Trophoblast cell (in vitro differentiated cells and primary cell): ENCODE measurements at regions not wholly inside any gene's neighbourhood (a gene's known extent, or its start where the extent isn't known, plus 50 kb on each side); places are given as distances from the start of the nearest gene placed in this dataset.
A peak's percentile ranks its signal among the peaks of the same experiment; 100 is the strongest.

Source experiments
- DNase-seq, 2 donors: peaks; one replicate each; pipeline ENCODE4 v3.0.0-alpha.2; 2016
- H2AFZ ChIP-seq: 2 replicates; pipeline ENCODE4 v1.6.1; 2013; ENCODE audit warnings: low read length, moderate library complexity, mild to moderate bottlenecking; ENCODE audit not compliant: insufficient read depth, poor library complexity
- H2AK5ac ChIP-seq: 2 replicates; pipeline ENCODE4 v1.6.1; 2013; ENCODE audit warnings: mild to moderate bottlenecking, low read length
- H2BK120ac ChIP-seq: 2 replicates; pipeline ENCODE4 v1.6.1; 2013; ENCODE audit warnings: low read length, mild to moderate bottlenecking, moderate library complexity; ENCODE audit not compliant: insufficient read depth, poor library complexity
- H2BK12ac ChIP-seq: 2 replicates; pipeline ENCODE4 v1.6.1; 2013; ENCODE audit warnings: mild to moderate bottlenecking, low read length, moderate library complexity
- H2BK5ac ChIP-seq: 2 replicates; pipeline ENCODE4 v1.6.1; 2013; ENCODE audit warnings: low read length, low read depth, moderate library complexity, mild to moderate bottlenecking; ENCODE audit not compliant: poor library complexity
- H3K14ac ChIP-seq: 2 replicates; pipeline ENCODE4 v1.6.1; 2013; ENCODE audit warnings: mild to moderate bottlenecking, low read length
- H3K18ac ChIP-seq: 2 replicates; pipeline ENCODE4 v1.6.1; 2013; ENCODE audit warnings: mild to moderate bottlenecking, low read length
- H3K23ac ChIP-seq: 2 replicates; pipeline ENCODE4 v1.6.1; 2013; ENCODE audit warnings: low read length
- H3K27ac ChIP-seq: 2 replicates; pipeline ENCODE4 v1.5.1; 2013; ENCODE audit warnings: low read depth, mild to moderate bottlenecking, inconsistent platforms, low read length, moderate library complexity
- H3K27me3 ChIP-seq: 2 replicates; pipeline ENCODE4 v1.6.1; 2013; ENCODE audit warnings: inconsistent platforms, mild to moderate bottlenecking, low read length, moderate library complexity; ENCODE audit not compliant: insufficient read depth
- H3K36me3 ChIP-seq, 2 experiments: 1 replicate in 1 of 2; 2 replicates in 1 of 2; pipeline ENCODE4 v1.6.1; 2013; ENCODE audit warnings: low read length in 2 of 2, mild to moderate bottlenecking in 2 of 2, moderate library complexity in 1 of 2; ENCODE audit not compliant: insufficient read depth in 2 of 2, control insufficient read depth in 1 of 2
- H3K4ac ChIP-seq: 2 replicates; pipeline ENCODE4 v1.6.1; 2013; ENCODE audit warnings: low read depth, mild to moderate bottlenecking, low read length, moderate library complexity
- H3K4me1 ChIP-seq, 2 experiments: 1 replicate in 1 of 2; 2 replicates in 1 of 2; pipeline ENCODE4 v1.6.1; 2013; ENCODE audit warnings: low read length in 2 of 2, mild to moderate bottlenecking in 2 of 2, moderate library complexity in 1 of 2; ENCODE audit not compliant: insufficient read depth in 2 of 2, control insufficient read depth in 1 of 2
- H3K4me2 ChIP-seq: 2 replicates; pipeline ENCODE4 v1.6.1; 2013; ENCODE audit warnings: inconsistent platforms, mild to moderate bottlenecking, low read length, moderate library complexity
- H3K4me3 ChIP-seq: 2 replicates; pipeline ENCODE4 v1.5.1; 2013; ENCODE audit warnings: mild to moderate bottlenecking, low read depth, low read length, inconsistent platforms
- H3K79me1 ChIP-seq: one replicate; pipeline ENCODE4 v1.6.1; 2013; ENCODE audit warnings: low read length
- H3K79me2 ChIP-seq: 2 replicates; pipeline ENCODE4 v1.6.1; 2013; ENCODE audit warnings: low read length, mild to moderate bottlenecking; ENCODE audit not compliant: control insufficient read depth, insufficient read depth, poor library complexity
- H3K9ac ChIP-seq: 2 replicates; pipeline ENCODE4 v1.6.1; 2013; ENCODE audit warnings: mild to moderate bottlenecking, low read length
- H3K9me3 ChIP-seq: 2 replicates; pipeline ENCODE4 v1.6.1; 2013; ENCODE audit warnings: low read depth, mild to moderate bottlenecking, control low read depth, inconsistent platforms, low read length; ENCODE audit not compliant: insufficient read depth
- H4K12ac ChIP-seq: 2 replicates; pipeline ENCODE4 v1.6.1; 2013; ENCODE audit warnings: low read depth, mild to moderate bottlenecking, low read length, moderate library complexity
- H4K8ac ChIP-seq: 2 replicates; pipeline ENCODE4 v1.6.1; 2013; ENCODE audit warnings: low read depth, mild to moderate bottlenecking, low read length, moderate library complexity
- H4K91ac ChIP-seq: one replicate; pipeline ENCODE4 v1.6.1; 2013; ENCODE audit warnings: low read depth, mild to moderate bottlenecking, low read length, moderate library complexity
- WGBS: extraction: QIAGEN DNeasy Blood & Tissue Kit; methylation state at CpG from one replicate; pipeline ENCODE4 v1.1.7; 2013; ENCODE audit warnings: missing lambda C conversion rate; ENCODE audit not compliant: insufficient read length, insufficient coverage; ENCODE audit errors: extremely low coverage; 5-methylcytosine and 5-hydroxymethylcytosine counted together

DNA sequence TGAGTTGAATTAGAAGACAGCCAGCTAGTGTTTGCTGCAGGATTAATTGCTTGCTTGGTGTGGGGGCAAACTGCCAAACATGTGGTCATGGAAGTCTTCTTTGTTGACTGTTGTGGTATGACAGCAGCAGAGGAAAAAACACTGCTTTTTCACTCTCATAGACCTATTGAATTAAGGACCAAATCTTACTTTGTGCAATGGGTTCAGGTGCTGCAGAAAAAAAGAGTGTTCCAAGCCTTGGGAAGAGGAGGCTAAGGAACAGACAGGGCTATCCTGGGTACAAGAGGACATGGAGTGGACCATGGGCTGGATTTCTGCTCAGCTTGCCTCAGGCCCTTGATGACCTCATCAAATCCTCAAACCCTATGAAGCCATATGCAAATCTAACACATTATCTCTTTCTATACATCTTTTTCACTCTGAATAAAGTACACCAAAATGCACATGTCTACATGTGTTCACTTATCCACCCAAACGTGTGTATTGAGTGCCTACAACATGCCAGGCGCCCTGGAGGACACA lies 61.5 kb downstream of the SIPA1L2 start:
- H3K27me3 ChIP-seq, result no peaks in the 10 kb centered on the region
- no peak overlapping the region for H3K27ac ChIP-seq
- DNase-seq, result no peak
- H3K4me2 ChIP-seq, result no peak overlapping the region
- no peak overlapping the region for H3K4me3 ChIP-seq
- no peak overlapping the region for H3K14ac ChIP-seq
- H3K79me2 ChIP-seq, result peaks cover 2% of the 10 kb centered on the region
- H3K36me3 ChIP-seq, result no peaks in the 10 kb centered on the region
- H4K91ac ChIP-seq, result no peak overlapping the region
- H3K9ac ChIP-seq, result no peak overlapping the region
- H3K4ac ChIP-seq, result no peak overlapping the region
- no CpG with 5 or more reads among the region's 2 CpGs for WGBS
- H3K9me3 ChIP-seq, result no peaks in the 10 kb centered on the region
- H3K79me1 ChIP-seq, result peaks cover 1% of the 10 kb centered on the region
- H2BK12ac ChIP-seq, result no peak overlapping the region
- H4K8ac ChIP-seq, result no peak overlapping the region
- peak overlapping the region; percentile 38 for H3K18ac ChIP-seq
- H2BK120ac ChIP-seq, result no peak overlapping the region
- no peak overlapping the region for H2BK5ac ChIP-seq
- H2AK5ac ChIP-seq, result no peak overlapping the region
- peaks cover 2 to 4% of the 10 kb centered on the region in 2 experiments for H3K4me1 ChIP-seq
- H3K23ac ChIP-seq, result no peak overlapping the region
- H4K12ac ChIP-seq, result no peak overlapping the region
- H2AFZ ChIP-seq, result no peak overlapping the region

DNA sequence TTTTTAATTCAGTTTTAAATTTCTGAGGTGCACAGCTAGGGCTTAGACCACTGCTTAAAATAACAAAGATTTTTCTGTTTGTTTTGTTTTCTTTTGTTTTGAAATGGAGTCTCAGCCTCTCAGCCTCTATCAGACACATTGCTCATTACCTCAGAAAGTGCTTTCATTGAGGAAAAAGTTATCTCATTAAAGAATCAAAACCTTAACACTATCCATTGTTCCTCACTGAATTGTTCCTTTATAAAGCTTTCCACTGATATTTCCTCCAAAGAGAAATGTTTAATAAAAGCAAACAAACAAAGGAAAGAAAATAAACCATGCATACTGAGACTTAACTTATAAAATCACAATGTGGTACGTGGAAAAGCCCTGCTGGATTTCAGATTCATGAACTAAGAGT lies 63.8 kb downstream of the SIPA1L2 start:
- Histone ChIP-seq H2BK120ac (no peak overlapping the region), H3K4me2 (no peak overlapping the region), H3K79me1 (peaks cover 1% of the 10 kb centered on the region), H4K91ac (no peak overlapping the region), H3K79me2 (peaks cover 2% of the 10 kb centered on the region), H2BK5ac (no peak overlapping the region), H3K9ac (no peak overlapping the region), H3K9me3 (no peaks in the 10 kb centered on the region), H3K36me3 (no peaks in the 10 kb centered on the region), H3K23ac (no peak overlapping the region), H2AK5ac (no peak overlapping the region), H3K4ac (no peak overlapping the region), H3K4me3 (no peak overlapping the region), H3K27me3 (no peaks in the 10 kb centered on the region), H4K8ac (no peak overlapping the region), H3K14ac (no peak overlapping the region), H3K18ac (no peak overlapping the region), H4K12ac (no peak overlapping the region), H2AFZ (no peak overlapping the region), H3K27ac (no peak overlapping the region), H3K4me1 (peaks cover 2 to 4% of the 10 kb centered on the region in 2 experiments), H2BK12ac (no peak overlapping the region)
- WGBS, result no CpG with 5 or more reads among the region's 1 CpG
- DNase-seq, result no peak

- no peaks in the 10 kb centered on the region for H3K27me3 ChIP-seq
These were observed 67.0 kb downstream of the SIPA1L2 start for GRCh38 chr1:232562855-232563510.

GRCh38 chr1:232561381-232561780 lies 68.6 kb downstream of the SIPA1L2 start:
- H3K4me3 ChIP-seq, result no peak overlapping the region
- no peaks in the 10 kb centered on the region for H3K36me3 ChIP-seq
- no peak overlapping the region for H4K8ac ChIP-seq
- peaks cover 1% of the 10 kb centered on the region for H3K79me1 ChIP-seq
- no peak overlapping the region for H3K4ac ChIP-seq
- no peak overlapping the region for H2BK5ac ChIP-seq
- H2BK120ac ChIP-seq, result no peak overlapping the region
- no peak overlapping the region for H3K18ac ChIP-seq
- no peaks in the 10 kb centered on the region for H3K27me3 ChIP-seq
- WGBS, result no CpG with 5 or more reads among the region's 2 CpGs
- H4K12ac ChIP-seq, result no peak overlapping the region
- no peak overlapping the region for H3K14ac ChIP-seq
- H3K9me3 ChIP-seq, result no peaks in the 10 kb centered on the region
- no peak overlapping the region for H4K91ac ChIP-seq
- peaks cover 4% of the 10 kb centered on the region for H3K79me2 ChIP-seq
- H2AFZ ChIP-seq, result no peak overlapping the region
- H2AK5ac ChIP-seq, result no peak overlapping the region
- no peak overlapping the region for H3K23ac ChIP-seq
- peaks cover 10 to 13% of the 10 kb centered on the region in 2 experiments for H3K4me1 ChIP-seq
- no peak for DNase-seq
- no peak overlapping the region for H3K9ac ChIP-seq
- no peak overlapping the region for H3K4me2 ChIP-seq
- no peak overlapping the region for H3K27ac ChIP-seq
- H2BK12ac ChIP-seq, result no peak overlapping the region

More at GRCh38 chr1:232562855-232563510, 67.0 kb downstream of the SIPA1L2 start:
- DNase-seq, result no peak
- Histone ChIP-seq H3K23ac (no peak overlapping the region), H4K91ac (no peak overlapping the region), H3K4me2 (no peak overlapping the region), H3K27ac (no peak overlapping the region), H2AFZ (no peak overlapping the region), H2BK12ac (no peak overlapping the region), H2BK120ac (no peak overlapping the region), H3K79me2 (peaks cover 2% of the 10 kb centered on the region), H3K4me3 (no peak overlapping the region), H3K9ac (no peak overlapping the region), H3K36me3 (no peaks in the 10 kb centered on the region), H3K4ac (no peak overlapping the region), H3K4me1 (peaks cover 2 to 5% of the 10 kb centered on the region in 2 experiments), H3K9me3 (no peaks in the 10 kb centered on the region), H3K14ac (no peak overlapping the region), H4K12ac (no peak overlapping the region), H2BK5ac (no peak overlapping the region), H3K18ac (no peak overlapping the region), H2AK5ac (no peak overlapping the region), H3K79me1 (peaks cover 1% of the 10 kb centered on the region), H4K8ac (no peak overlapping the region)
- WGBS, result no CpG with 5 or more reads among the region's 3 CpGs
